Adrenal gland (tissue), 5 donors: ENCODE measurements at regions not wholly inside any gene's neighbourhood (a gene's known extent, or its start where the extent isn't known, plus 50 kb on each side); places are given as distances from the start of the nearest gene placed in this dataset.

Source experiments
- CTCF ChIP-seq, 6 experiments: fragments of 450-650 bp in 4 of 6; fragments of 200-600 bp in 2 of 6; sonication (generic) in 1 of 6; IDR thresholded peaks; 1 replicate in 5 of 6; 2 replicates in 1 of 6; pipeline versions ENCODE4 v1.5.1 to v1.8.0; 2016 to 2021; ENCODE audit warnings: antibody characterized with exemption in 6 of 6, mild to moderate bottlenecking in 2 of 6, moderate library complexity in 1 of 6
- POLR2A ChIP-seq, 2 donors: fragments of 450-650 bp; IDR thresholded peaks; one replicate each; pipeline ENCODE4 v1.6.1; 2017; ENCODE audit warnings: antibody characterized with exemption in 2 of 2, mild to moderate bottlenecking in 2 of 2, moderate library complexity in 1 of 2
- donor health status: DM: no; HTN: no; CAD: no.

- no peak for TF ChIP-seq CTCF (IDR thresholded peaks at IDR 0.05)
- TF ChIP-seq POLR2A (IDR thresholded peaks at IDR 0.05) = no peak
Measured at GRCh38 chr5:82738681-82739269, 338.4 kb downstream of the TMEM167A start.
